Vagina (tissue), 2 donors: ENCODE measurements at regions not wholly inside any gene's neighbourhood (a gene's known extent, or its start where the extent isn't known, plus 50 kb on each side); places are given as distances from the start of the nearest gene placed in this dataset.

Experiments used
- CTCF ChIP-seq, 3 experiments: fragments of 450-650 bp in 2 of 3; fragments of 200-600 bp in 1 of 3; sonication (generic) in 1 of 3; IDR thresholded peaks; one replicate each; pipeline ENCODE4 v1.5.1; 2017 to 2019; ENCODE audit warnings: antibody characterized with exemption in 3 of 3, mild to moderate bottlenecking in 2 of 3, moderate library complexity in 2 of 3
- POLR2A ChIP-seq, 2 donors: fragments of 450-650 bp; IDR thresholded peaks; one replicate each; pipeline ENCODE4 v1.6.1; 2017; ENCODE audit warnings: antibody characterized with exemption in 2 of 2, mild to moderate bottlenecking in 2 of 2, moderate library complexity in 2 of 2
- POLR2AphosphoS5 ChIP-seq, 2 donors: sonication (generic); formaldehyde crosslinking; IDR thresholded peaks; one replicate each; pipeline ENCODE4 v1.9.0; 2017; ENCODE audit warnings: antibody characterized with exemption in 2 of 2, mild to moderate bottlenecking in 2 of 2, low read depth in 1 of 2; ENCODE audit not compliant: insufficient read depth in 1 of 2

DNA sequence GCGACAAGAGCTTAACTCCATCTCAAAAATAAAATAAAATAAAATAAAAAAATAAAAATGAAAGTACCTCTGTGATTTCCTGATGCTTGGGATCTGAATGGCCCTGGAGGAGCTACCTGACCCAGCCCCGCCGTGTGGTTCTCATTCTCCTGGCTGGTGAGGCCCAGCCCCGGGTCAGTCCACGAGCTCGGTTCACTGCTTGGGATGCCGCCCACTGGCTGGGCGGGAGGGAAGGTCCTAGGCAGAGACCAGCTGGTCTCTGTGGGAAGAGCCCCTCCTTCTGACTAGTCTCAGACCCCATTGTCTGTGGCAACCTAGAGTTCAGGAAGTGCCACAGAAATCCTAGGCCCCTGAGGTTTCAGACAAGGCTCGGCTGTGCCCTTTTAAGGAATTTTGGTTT lies 55.1 kb upstream of the DLGAP1 start:
- TF ChIP-seq CTCF (IDR thresholded peaks at IDR 0.05) = no peak
- TF ChIP-seq POLR2A (IDR thresholded peaks at IDR 0.05) = no peak
- TF ChIP-seq POLR2AphosphoS5 (IDR thresholded peaks at IDR 0.05; ENCODE audit: insufficient read depth in 1 of 2, low read depth in 1 of 2) = no peak
